ENCODE measurements at regions not wholly inside any gene's neighbourhood (a gene's known extent, or its start where the extent isn't known, plus 50 kb on each side); places are given as distances from the start of the nearest gene placed in this dataset.

- TF ChIP-seq, protein P1, sequence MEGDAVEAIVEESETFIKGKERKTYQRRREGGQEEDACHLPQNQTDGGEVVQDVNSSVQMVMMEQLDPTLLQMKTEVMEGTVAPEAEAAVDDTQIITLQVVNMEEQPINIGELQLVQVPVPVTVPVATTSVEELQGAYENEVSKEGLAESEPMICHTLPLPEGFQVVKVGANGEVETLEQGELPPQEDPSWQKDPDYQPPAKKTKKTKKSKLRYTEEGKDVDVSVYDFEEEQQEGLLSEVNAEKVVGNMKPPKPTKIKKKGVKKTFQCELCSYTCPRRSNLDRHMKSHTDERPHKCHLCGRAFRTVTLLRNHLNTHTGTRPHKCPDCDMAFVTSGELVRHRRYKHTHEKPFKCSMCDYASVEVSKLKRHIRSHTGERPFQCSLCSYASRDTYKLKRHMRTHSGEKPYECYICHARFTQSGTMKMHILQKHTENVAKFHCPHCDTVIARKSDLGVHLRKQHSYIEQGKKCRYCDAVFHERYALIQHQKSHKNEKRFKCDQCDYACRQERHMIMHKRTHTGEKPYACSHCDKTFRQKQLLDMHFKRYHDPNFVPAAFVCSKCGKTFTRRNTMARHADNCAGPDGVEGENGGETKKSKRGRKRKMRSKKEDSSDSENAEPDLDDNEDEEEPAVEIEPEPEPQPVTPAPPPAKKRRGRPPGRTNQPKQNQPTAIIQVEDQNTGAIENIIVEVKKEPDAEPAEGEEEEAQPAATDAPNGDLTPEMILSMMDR (IDR thresholded peaks at IDR 0.05; ENCODE audit: insufficient read depth, low read depth, low read length), result no peak
- no peak for TF ChIP-seq EZH2 (IDR thresholded peaks at IDR 0.05; ENCODE audit: insufficient read depth, low read length)
These were observed 95.9 kb downstream of the METRNL start for GRCh38 chr17:83175119-83175821.

Measured in astrocyte (in vitro differentiated cells and primary cell).